IPS-18a (cell line): ENCODE measurements at regions not wholly inside any gene's neighbourhood (a gene's known extent, or its start where the extent isn't known, plus 50 kb on each side); places are given as distances from the start of the nearest gene placed in this dataset.

Experiments used
- H3K27ac ChIP-seq: one replicate; pipeline ENCODE4 v1.5.1; 2013; ENCODE audit warnings: low read length
- H3K27me3 ChIP-seq: one replicate; pipeline ENCODE4 v1.6.1; 2013; ENCODE audit warnings: mild to moderate bottlenecking, low read length; ENCODE audit not compliant: control insufficient read depth, insufficient read depth
- H3K36me3 ChIP-seq: one replicate; pipeline ENCODE4 v1.6.1; 2013; ENCODE audit warnings: low read depth, low read length; ENCODE audit not compliant: control insufficient read depth
- H3K4me1 ChIP-seq: one replicate; pipeline ENCODE4 v1.6.1; 2013; ENCODE audit warnings: low read depth, low read length; ENCODE audit not compliant: control insufficient read depth
- H3K4me3 ChIP-seq: one replicate; pipeline ENCODE4 v1.5.1; 2013; ENCODE audit warnings: low read length
- H3K9ac ChIP-seq: one replicate; pipeline ENCODE4 v1.6.1; 2013; ENCODE audit warnings: mild to moderate bottlenecking, low read length, moderate library complexity
- H3K9me3 ChIP-seq: one replicate; pipeline ENCODE4 v1.6.1; 2013; ENCODE audit warnings: low read depth, low read length; ENCODE audit not compliant: control insufficient read depth

- H3K9ac ChIP-seq: no peak overlapping the region
- H3K9me3 ChIP-seq: no peaks in the 10 kb centered on the region
- H3K4me3 ChIP-seq: no peak overlapping the region
- no peaks in the 10 kb centered on the region for H3K36me3 ChIP-seq
- no peak overlapping the region for H3K27ac ChIP-seq
- peaks cover 8% of the 10 kb centered on the region for H3K4me1 ChIP-seq
- H3K27me3 ChIP-seq: no peaks in the 10 kb centered on the region
Measured at GRCh38 chr2:173652767-173653431, 298.2 kb downstream of the CDCA7 start.

GRCh38 chr2:173653432-173653805, 298.7 kb downstream of the CDCA7 start:
- no peak overlapping the region for H3K9ac ChIP-seq
- H3K4me1 ChIP-seq: peaks cover 8% of the 10 kb centered on the region
- H3K36me3 ChIP-seq: no peaks in the 10 kb centered on the region
- no peak overlapping the region for H3K27ac ChIP-seq
- no peaks in the 10 kb centered on the region for H3K27me3 ChIP-seq
- no peak overlapping the region for H3K4me3 ChIP-seq
- no peaks in the 10 kb centered on the region for H3K9me3 ChIP-seq

GRCh38 chr2:173654161-173654895, 299.7 kb downstream of the CDCA7 start:
- H3K27me3 ChIP-seq: no peaks in the 10 kb centered on the region
- H3K36me3 ChIP-seq: no peaks in the 10 kb centered on the region
- H3K9me3 ChIP-seq: no peaks in the 10 kb centered on the region
- H3K27ac ChIP-seq: no peak overlapping the region
- no peak overlapping the region for H3K4me3 ChIP-seq
- no peak overlapping the region for H3K9ac ChIP-seq
- peaks cover 8% of the 10 kb centered on the region for H3K4me1 ChIP-seq

GRCh38 chr2:173654896-173655265, 300.2 kb downstream of the CDCA7 start:
- Histone ChIP-seq H3K9me3 (no peaks in the 10 kb centered on the region), H3K36me3 (no peaks in the 10 kb centered on the region), H3K4me1 (peaks cover 8% of the 10 kb centered on the region), H3K27me3 (no peaks in the 10 kb centered on the region), H3K4me3 (no peak overlapping the region), H3K9ac (no peak overlapping the region), H3K27ac (no peak overlapping the region)

- H3K4me3 ChIP-seq: no peak overlapping the region
- no peaks in the 10 kb centered on the region for H3K36me3 ChIP-seq
- no peaks in the 10 kb centered on the region for H3K27me3 ChIP-seq
- H3K9me3 ChIP-seq: no peaks in the 10 kb centered on the region
- no peak overlapping the region for H3K9ac ChIP-seq
- no peak overlapping the region for H3K27ac ChIP-seq
- peaks cover 8% of the 10 kb centered on the region for H3K4me1 ChIP-seq
Measured at GRCh38 chr2:173656086-173656485, 301.4 kb downstream of the CDCA7 start.

GRCh38 chr2:173657996-173658717, 303.5 kb downstream of the CDCA7 start:
- Histone ChIP-seq H3K4me3 (no peak overlapping the region), H3K27ac (no peak overlapping the region), H3K36me3 (no peaks in the 10 kb centered on the region), H3K9ac (no peak overlapping the region), H3K27me3 (no peaks in the 10 kb centered on the region), H3K9me3 (no peaks in the 10 kb centered on the region), H3K4me1 (no peaks in the 10 kb centered on the region)

GRCh38 chr2:173658946-173659371, 304.3 kb downstream of the CDCA7 start:
- Histone ChIP-seq H3K4me3 (no peak overlapping the region), H3K27ac (no peak overlapping the region), H3K9me3 (no peaks in the 10 kb centered on the region), H3K36me3 (no peaks in the 10 kb centered on the region), H3K4me1 (no peaks in the 10 kb centered on the region), H3K9ac (no peak overlapping the region), H3K27me3 (no peaks in the 10 kb centered on the region)

- no peaks in the 10 kb centered on the region for H3K27me3 ChIP-seq
- H3K36me3 ChIP-seq: no peaks in the 10 kb centered on the region
- no peak overlapping the region for H3K27ac ChIP-seq
Measured at GRCh38 chr2:173659509-173659908, 304.8 kb downstream of the CDCA7 start.

GRCh38 chr2:173661586-173661985, 303.6 kb downstream of the SP3 start:
- Histone ChIP-seq H3K4me3 (no peak overlapping the region), H3K27me3 (no peaks in the 10 kb centered on the region), H3K36me3 (no peaks in the 10 kb centered on the region), H3K9ac (no peak overlapping the region), H3K9me3 (no peaks in the 10 kb centered on the region), H3K4me1 (no peaks in the 10 kb centered on the region), H3K27ac (no peak overlapping the region)

More at GRCh38 chr2:173659509-173659908, 304.8 kb downstream of the CDCA7 start:
- no peak overlapping the region for H3K9ac ChIP-seq
- H3K4me3 ChIP-seq: no peak overlapping the region
- H3K4me1 ChIP-seq: no peaks in the 10 kb centered on the region
- no peaks in the 10 kb centered on the region for H3K9me3 ChIP-seq

GRCh38 chr2:173663353-173663752, 301.8 kb downstream of the SP3 start:
- Histone ChIP-seq H3K9me3 (no peaks in the 10 kb centered on the region), H3K36me3 (no peaks in the 10 kb centered on the region), H3K4me1 (no peaks in the 10 kb centered on the region), H3K27me3 (no peaks in the 10 kb centered on the region), H3K4me3 (no peak overlapping the region), H3K27ac (no peak overlapping the region), H3K9ac (no peak overlapping the region)

- H3K4me1 ChIP-seq: no peaks in the 10 kb centered on the region
- no peak overlapping the region for H3K9ac ChIP-seq
- no peak overlapping the region for H3K4me3 ChIP-seq
- no peaks in the 10 kb centered on the region for H3K9me3 ChIP-seq
- no peaks in the 10 kb centered on the region for H3K27me3 ChIP-seq
- H3K27ac ChIP-seq: no peak overlapping the region
- no peaks in the 10 kb centered on the region for H3K36me3 ChIP-seq
Measured at GRCh38 chr2:173663835-173664512, 301.2 kb downstream of the SP3 start.
